ENCODE measurements at regions not wholly inside any gene's neighbourhood (a gene's known extent, or its start where the extent isn't known, plus 50 kb on each side); places are given as distances from the start of the nearest gene placed in this dataset.

DNA sequence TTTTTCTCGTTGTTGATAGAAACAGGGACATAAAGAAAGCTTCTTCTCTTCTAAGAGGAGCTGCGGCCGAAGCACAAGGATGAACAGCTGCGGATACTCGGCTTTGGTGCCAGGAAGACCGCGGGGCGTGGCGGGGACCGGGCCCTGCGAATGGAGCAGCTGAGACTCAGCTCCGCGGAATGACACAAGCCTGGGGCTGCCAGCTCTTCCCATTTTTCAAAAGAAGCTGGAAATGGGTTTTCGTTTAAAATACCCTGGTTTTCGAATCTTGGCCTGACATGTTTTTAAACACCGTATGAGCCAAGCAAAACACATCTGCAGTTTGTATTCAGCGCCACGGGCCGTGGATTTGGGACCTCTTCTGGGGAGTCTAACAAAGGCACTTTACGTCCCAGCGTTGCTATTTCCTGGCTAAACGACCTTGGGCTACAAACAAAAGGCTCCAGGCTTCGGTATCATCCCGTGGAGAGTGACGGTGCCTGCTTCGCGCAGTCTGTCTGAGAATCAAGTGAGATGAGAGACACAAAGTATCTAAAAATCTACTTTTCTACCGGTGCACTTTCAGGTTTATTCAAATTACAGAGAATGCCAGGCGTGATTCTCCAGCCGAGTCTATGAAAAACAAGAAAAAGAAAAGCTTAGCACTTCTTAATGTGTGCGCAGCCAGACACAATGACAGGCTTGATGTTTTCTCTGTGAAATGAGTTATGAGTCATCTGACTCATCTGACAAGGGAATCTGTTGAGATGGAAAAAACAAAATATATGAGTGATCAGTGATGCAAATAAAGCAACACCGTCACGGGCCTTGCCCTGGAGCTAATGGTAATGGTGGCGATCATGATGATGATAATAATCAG, 114.0 kb upstream of the TMEM132D start:
- DNase-seq (ENCODE audit: low spot score) = no peak

DNA sequence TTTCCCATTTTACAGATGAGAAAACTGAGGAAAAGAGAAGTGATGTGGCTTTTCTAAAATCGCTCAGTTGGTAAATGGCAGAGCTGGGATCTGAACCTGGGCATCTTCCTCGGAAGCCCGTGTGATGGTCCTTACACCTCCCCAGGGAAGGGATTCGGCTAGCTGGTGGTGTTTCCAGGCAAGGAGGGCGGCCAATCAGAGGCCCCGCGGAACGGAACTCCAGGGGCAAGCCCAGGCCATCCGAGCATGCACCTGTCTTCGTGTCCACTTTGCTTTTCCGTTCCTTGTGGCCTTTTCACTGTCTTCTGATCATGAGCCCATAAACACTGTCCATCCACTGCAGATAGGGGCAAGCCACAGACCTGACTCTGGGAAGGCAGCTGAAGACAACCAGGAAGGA, 114.8 kb upstream of the TMEM132D start:
- DNase-seq (ENCODE audit: low spot score) = no peak

GRCh38 chr12:130026608-130027176, 122.9 kb upstream of the TMEM132D start:
- no peak for DNase-seq (ENCODE audit: low spot score)

GRCh38 chr12:130027798-130028197, 124.0 kb upstream of the TMEM132D start:
- DNase-seq (ENCODE audit: low spot score) = no peak

DNA sequence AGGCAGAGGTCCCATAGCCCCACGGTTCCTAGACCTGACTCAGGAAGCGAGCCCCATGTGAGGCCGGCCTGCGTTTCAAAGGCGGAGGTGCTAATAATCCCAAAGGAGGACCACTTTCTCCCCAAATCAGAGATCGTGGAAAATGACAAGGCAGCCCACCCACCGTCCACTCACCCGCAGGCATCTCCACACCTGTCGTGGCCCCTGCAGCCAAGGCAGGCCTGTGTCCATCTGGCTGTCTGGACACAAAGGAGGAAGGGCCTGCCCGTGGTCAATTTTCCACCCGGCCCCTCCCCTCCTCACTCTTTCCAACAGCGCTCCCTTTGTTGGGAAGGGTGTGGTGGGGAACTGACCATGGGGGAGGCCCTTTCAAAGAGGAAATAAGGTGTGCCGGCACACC, 125.3 kb upstream of the TMEM132D start:
- no peak for DNase-seq (ENCODE audit: low spot score)

DNA sequence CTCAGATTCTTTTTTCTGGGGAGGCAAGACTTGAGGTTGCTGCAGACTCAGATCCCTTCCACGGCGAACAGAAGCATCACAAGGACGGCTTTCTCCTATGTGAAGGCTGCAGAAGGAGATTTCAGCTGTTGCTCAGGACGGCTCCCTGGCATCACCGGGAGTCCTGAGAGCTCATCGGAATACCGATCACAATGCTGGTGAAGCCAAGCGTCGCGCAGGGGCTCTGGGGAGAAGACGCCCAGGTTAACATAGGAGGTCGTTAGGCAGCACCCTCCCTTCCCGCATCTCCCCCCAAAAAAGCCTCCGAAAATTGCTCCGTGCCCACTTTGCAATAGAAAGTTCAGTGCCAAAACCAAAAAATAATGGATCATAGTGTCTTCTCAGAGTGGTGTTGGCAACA, 127.2 kb upstream of the TMEM132D start:
- no peak for DNase-seq (ENCODE audit: low spot score)

GRCh38 chr12:130031571-130032189, 127.9 kb upstream of the TMEM132D start:
- no peak for DNase-seq (ENCODE audit: low spot score)

- DNase-seq (ENCODE audit: low spot score) = peak; percentile 85
Measured at GRCh38 chr12:130041983-130042812, 120.1 kb upstream of the FZD10 start.

DNA sequence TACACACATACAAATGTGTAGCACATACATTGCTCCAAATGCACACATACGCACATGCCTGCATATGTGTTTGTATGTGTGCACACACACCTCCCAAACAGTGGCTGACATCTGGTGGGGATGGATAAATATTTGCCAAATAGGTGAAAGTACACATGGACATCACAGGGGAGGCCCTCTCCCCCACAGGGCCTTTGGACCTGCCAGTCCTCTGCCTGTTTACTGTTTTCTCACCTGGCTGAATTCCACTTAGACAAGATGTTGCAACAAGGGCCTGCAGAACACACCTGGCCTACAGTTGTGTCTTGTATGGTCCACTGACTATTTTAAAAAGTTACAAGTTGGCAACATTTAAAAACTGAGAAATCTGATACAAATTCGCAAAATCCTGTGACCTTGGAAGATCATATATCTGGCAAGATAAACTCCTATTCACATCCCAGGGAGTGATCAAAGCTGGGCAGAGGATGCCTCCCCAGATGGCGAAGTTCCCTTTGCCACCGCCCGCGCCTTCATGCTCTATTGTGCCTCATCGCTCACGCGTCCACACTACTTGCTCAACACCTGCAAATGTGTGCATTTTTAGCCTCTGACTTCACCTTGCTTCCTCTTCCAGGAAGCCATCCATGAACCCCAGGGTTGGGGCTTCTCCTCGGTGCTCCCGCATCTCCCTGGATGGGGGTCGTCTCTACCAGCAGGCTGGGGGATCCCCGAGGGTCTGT, 118.4 kb upstream of the FZD10 start:
- no peak for DNase-seq (ENCODE audit: low spot score)

DNA sequence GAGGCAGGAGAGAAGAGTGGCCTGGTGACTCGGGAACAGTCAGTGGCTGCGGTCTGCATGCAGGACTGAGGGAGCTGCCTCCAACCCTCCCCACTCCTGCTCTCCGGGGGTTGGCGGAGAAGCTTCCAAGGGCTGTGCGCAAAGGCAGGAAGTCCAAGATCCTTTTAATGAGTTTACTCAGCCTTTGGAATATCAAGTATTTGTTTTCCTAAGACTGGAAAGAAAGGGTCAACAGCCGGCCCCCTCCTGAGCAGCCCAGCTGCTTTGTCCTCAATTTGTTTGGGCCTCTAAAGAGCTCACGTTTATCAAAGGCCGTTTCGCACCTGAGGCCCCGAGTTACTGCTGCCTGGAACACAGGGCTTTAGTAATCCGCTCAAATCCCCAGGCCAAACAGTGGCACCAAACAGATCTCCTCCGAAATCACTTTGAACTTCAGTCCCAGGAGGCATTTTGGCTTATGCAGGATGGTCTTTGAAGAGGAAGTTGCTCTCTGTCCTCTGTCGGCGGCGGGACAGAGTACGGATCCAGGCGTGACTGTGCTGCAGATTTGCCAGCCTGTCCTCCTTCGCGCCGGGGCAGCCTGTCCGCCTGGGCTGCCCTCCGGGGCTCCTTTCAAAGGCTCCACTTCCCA, 117.2 kb upstream of the FZD10 start:
- DNase-seq (ENCODE audit: low spot score) = no peak

GRCh38 chr12:130049666-130050065, 112.6 kb upstream of the FZD10 start:
- DNase-seq (ENCODE audit: low spot score) = no peak

DNA sequence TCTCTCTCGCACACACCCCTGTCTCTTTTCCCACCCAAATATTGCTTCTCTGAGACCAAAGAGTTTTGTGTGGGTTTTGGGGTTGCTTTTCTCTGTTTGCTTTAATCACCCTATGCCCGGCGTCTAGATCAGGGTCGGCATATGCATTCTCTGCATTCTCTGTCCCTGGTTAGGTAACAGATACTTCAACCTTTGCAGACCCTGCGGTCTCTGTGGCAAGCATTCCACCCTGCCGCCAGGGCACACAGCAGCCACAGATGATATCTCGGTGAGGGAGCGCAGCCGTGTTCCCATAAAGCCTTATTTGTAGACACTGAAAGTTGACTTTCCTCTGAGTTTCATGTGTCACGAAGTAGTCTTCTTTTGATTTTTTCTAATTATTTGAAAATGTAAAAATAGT, 110.4 kb upstream of the FZD10 start:
- DNase-seq (ENCODE audit: low spot score) = peak; percentile 33

- DNase-seq (ENCODE audit: low spot score) = peak; percentile 71
Measured at GRCh38 chr12:130053651-130054069, 108.6 kb upstream of the FZD10 start.

DNA sequence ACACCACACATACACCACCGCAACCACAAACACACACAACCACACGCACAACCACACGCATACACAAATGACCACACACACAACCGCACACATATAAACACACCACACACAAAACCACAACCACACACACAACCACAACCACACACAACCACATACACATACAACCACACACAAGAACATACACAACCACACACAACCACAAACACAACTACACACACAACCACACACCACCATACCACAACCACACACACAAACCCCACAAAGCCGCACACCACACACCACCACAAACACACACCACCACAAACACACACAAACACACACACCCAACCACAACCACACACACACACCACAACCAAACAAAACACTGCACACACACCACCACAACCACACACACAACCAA, 107.5 kb upstream of the FZD10 start:
- DNase-seq (ENCODE audit: low spot score) = no peak

GRCh38 chr12:130058926-130059472, 103.3 kb upstream of the FZD10 start:
- no peak for DNase-seq (ENCODE audit: low spot score)

DNA sequence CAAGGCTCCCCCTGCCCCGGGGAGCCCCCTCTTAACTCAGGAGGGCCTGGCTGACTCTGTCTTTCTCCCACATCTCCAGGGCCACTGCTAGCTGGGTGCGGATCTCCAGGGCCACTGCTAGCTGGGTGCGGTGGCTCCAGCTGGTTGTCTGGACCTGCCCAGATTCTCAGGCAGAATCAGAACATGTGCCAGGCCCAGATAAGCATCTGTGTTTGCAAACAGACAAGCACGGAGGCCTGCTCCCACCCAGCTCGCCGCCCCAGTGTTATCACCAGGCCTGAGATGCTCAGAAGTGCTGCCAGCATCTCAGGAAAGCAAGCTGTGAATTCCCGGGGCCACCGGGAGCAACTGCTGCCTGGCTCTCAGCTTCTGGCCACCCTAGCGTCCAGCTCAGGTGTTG, 98.4 kb upstream of the FZD10 start:
- no peak for DNase-seq (ENCODE audit: low spot score)

GRCh38 chr12:130064999-130065398, 97.3 kb upstream of the FZD10 start:
- DNase-seq (ENCODE audit: low spot score) = no peak

DNA sequence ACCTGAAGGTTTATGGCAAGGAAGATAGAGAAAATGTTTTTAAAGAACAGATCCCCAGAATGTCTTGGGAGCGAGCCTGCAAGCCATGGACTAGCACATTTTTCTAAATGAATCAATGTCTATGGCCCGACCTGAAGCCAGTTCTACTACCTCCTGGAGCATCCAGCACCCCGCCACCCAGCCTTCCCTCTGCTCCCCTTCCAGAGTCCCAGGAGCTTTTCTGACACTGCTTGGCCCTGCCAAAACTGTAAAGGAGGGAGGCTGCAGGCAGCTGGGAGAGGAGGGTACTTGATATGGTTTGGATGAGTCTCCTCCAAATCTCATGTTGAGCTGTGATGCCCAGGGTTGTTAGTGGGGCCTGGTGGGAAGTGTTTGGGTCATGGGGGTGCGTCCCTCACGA, 95.5 kb upstream of the FZD10 start:
- DNase-seq (ENCODE audit: low spot score) = no peak

GRCh38 chr12:130068741-130069140, 93.5 kb upstream of the FZD10 start:
- no peak for DNase-seq (ENCODE audit: low spot score)

DNA sequence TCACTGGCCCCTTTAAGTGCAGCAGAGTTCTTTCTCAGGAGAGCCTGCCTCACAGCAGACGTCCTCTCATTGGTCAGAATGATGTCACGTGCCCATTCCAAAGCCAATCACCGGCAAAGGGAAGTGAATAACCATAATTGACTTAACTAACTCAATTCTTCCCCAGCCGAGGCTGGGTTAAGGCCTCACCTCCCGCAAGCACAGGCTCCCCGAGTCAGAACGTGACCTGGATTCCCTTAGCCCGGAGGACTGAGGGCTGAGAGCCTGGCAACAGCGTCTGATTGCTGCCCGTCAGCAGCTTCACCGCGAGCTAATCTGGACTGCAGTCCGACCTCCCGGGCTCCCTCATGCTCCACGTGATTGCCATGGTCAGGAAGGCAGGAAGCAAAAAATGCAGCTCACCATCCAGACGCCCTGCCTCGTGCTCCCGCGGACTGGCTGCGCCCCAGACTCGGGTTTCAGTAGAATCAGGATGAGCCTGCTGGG, 92.1 kb upstream of the FZD10 start:
- no peak for DNase-seq (ENCODE audit: low spot score)

All from mesenteric fat pad (tissue), 1 donor.